ENCODE measurements at regions not wholly inside any gene's neighbourhood (a gene's known extent, or its start where the extent isn't known, plus 50 kb on each side); places are given as distances from the start of the nearest gene placed in this dataset.

GRCh38 chr9:61853624-61854259 lies 663.9 kb downstream of the SPATA31A7 start:
- TF ChIP-seq MAX (IDR thresholded peaks at IDR 0.05): 0 out of 2 replicates have a peak, but pooled peaks have one; percentile 18

All from Ishikawa (cell line).